Medulla oblongata (tissue), 1 donor: ENCODE measurements at regions not wholly inside any gene's neighbourhood (a gene's known extent, or its start where the extent isn't known, plus 50 kb on each side); places are given as distances from the start of the nearest gene placed in this dataset.
"Not testable (repeated sequence)": the region's sequence is repeated elsewhere in the genome, so short reads cannot be mapped to it uniquely, and the experiment has no call there.

Experiments used
- DNase-seq: peaks from one replicate; pipeline ENCODE4 v3.0.0-alpha.2; 2015; ENCODE audit errors: extremely low spot score

DNA sequence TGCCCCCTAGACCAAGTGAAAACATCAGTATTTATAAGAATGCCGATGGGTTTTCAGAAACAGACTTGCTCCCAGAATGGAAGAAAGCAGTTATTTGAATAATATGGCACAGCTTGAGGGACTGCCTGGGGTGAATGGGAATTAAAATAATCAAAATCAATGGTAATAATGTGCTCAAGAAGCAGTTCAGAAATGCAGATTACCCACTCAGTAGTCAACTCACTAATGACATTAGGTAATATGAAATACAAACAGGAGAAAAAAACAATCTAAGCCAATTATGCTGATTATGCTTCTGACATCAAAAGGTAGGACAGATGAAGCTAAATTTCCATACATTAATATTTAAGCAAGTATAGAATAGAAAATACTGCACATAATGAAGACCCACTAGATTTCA lies 179.3 kb downstream of the ENC1 start:
- DNase-seq, result no peak

- no peak for DNase-seq
Measured at GRCh38 chr5:74460694-74461093, 179.8 kb downstream of the ENC1 start.

GRCh38 chr5:74459984-74460383 lies 180.5 kb downstream of the ENC1 start:
- no peak for DNase-seq

- DNase-seq, result no peak
Measured at GRCh38 chr5:74457876-74458275, 182.7 kb downstream of the ENC1 start.

- no peak for DNase-seq
Measured at GRCh38 chr5:74454263-74455030, 186.1 kb downstream of the ENC1 start.

- DNase-seq, result no peak
Measured at GRCh38 chr5:74452856-74453255, 187.7 kb downstream of the ENC1 start.

DNA sequence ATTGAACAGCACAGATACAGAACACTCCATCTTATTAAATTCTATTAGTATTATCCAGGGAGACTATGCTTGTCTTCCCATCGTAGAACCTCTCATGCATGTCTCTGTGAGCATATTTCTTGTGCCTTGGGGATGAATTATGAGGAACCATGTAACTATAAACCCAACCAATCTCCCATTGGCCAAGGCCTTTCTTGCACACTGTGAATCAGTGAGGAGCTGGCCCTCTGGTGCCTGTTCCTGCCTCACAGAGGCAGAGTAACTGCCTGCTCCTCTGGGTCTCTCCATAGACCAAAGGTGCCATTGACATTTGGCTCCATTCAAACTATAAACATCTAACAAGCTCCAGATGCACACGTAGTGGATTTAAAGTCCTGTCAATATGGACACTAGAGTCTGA lies 190.4 kb downstream of the ENC1 start:
- no peak for DNase-seq

- no peak for DNase-seq
Measured at GRCh38 chr5:74446725-74447241, 193.7 kb downstream of the ENC1 start.

DNA sequence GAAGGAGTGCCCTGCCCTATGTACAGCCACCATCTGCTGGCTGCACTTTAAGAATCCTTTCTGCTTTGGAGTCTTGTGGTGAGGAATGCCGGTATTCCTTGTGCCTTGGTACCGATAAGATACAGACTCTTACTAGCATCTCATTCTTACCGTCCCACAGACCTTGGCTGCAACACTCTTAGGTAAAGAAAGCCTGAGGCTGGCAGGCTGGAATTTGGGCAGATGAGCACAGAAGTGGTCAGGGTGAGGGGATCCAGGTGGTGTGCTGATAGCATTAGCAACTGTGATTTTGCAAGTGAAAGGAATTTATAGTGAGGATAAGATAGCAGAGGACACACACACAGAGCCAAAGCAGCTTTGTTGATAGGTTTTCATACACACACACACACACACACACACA lies 198.1 kb downstream of the ENC1 start:
- DNase-seq, result no peak

DNA sequence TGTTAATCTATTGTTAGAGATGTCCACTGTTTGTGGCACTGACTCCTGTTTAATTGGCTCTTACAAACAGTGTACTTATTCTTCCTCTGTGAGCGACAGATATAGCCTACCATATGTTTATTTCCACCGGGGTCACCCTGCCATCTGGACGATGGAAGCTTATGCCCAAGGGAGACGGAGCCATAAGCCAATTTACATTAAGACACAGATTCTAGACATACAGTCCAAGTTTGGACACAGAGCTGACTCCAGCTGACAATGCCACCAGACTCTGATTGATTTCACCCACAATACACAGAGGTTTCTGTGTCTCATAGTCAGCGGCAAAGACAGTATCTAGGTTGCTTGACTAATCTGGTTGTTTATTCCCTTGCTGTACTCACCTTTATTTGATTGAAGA lies 198.9 kb downstream of the ENC1 start:
- no peak for DNase-seq

DNA sequence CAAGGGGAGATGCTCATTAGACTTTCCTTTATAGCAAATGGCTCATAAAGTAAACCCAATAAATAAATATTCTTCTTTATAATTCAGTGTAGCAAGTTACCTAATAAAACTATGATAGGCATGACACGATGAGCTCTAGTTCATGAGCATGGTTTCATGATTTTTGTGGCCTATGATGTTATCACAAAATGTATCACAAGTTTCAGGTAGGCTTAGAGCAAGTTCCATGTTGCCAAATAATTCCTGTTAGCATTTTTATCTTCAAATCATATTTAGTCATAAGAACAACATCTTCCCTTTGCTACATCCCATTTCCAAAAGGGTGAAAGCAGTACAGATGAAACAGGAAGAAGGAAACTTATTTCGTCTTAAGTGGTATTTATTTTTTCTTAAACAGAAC lies 200.2 kb downstream of the ENC1 start:
- DNase-seq, result no peak

GRCh38 chr5:74437870-74438269 lies 202.7 kb downstream of the ENC1 start:
- DNase-seq, result not testable (repeated sequence)

GRCh38 chr5:74433896-74434829 lies 206.4 kb downstream of the ENC1 start:
- peak; percentile 33 for DNase-seq

GRCh38 chr5:74433255-74433895 lies 207.2 kb downstream of the ENC1 start:
- peak; percentile 52 for DNase-seq

DNA sequence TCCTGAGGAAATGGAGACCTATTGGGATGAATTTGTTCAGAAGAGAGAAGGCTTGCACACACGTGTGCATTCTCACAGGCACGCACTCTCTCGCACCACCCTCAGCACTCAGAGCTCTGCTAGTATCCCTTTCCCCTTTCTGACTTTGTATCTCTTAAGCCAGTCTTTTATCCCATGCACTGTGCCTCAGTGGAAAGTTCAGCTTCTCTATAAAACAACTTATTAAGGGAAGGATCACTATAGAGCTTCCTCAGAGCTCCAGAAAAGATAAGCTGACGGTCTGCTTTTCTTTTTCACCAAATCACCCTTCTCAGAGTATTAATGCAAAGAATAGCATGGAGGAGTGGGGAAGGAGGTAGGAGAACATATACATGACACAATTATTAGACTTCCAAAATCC lies 207.8 kb downstream of the ENC1 start:
- no peak for DNase-seq

GRCh38 chr5:74432216-74432615 lies 208.3 kb downstream of the ENC1 start:
- no peak for DNase-seq

DNA sequence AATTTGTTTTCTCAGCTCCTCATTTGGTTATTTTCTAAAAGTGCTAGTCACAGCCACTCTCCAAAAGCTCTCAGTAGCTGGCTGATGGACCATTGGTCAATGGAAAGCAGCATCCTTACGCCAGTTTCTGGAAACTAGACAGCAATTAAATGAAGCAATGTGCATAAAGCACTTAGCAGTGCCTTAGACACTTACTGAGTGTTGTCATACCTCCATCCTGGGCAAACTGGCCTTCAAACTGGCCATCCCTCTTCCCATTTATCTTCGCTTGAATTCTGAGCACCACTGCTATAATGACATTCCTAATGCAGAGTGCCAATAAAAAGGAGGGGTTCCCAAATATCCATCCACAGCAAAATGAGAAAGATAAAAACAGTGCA lies 209.2 kb downstream of the ENC1 start:
- DNase-seq, result no peak

GRCh38 chr5:74430631-74431289 lies 209.8 kb downstream of the ENC1 start:
- DNase-seq, result no peak

DNA sequence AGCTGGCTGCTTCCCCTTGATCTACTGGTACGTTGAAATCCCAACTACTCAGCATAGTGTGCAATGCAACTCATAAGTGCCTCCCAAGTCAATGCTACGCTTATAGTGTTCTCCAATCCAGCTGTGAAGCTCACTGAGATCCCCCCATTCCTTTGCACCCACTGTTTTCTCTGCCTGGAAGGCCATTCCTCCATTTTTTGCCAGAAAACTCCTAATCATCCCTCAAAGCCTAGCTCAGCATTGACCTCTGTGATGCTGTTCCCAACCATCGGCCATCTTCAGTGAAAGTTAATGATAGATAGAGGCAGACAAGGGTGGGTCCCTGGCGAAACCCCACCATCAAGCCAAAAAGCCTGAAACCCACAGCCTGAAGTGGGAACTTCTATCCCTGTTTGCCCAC lies 211.0 kb downstream of the ENC1 start:
- no peak for DNase-seq

GRCh38 chr5:74428876-74429275 lies 211.7 kb downstream of the ENC1 start:
- no peak for DNase-seq

DNA sequence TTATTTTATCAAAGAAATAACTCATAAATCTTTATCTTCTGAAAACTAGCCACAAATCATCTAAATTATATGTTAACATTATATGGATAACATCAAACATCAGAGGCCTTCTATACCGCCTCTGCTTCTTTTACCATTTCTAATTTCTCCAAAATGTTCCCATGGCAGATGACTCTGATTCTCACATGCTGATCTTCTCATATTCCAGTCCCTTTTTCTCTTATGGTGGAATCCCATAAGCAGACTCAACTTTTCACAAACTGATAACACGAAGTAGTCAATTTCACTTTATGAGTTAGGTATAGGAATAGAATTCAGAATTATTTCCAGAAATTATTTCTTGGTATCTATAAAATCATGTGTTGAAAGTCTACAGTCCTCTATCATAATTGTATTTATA lies 212.3 kb downstream of the ENC1 start:
- no peak for DNase-seq

- no peak for DNase-seq
Measured at GRCh38 chr5:74426506-74426905, 214.0 kb downstream of the ENC1 start.
